Ecto neural progenitor cell (in vitro differentiated cells): ENCODE measurements at regions not wholly inside any gene's neighbourhood (a gene's known extent, or its start where the extent isn't known, plus 50 kb on each side); places are given as distances from the start of the nearest gene placed in this dataset.
"Not testable (repeated sequence)": the region's sequence is repeated elsewhere in the genome, so short reads cannot be mapped to it uniquely, and the experiment has no call there.

Experiments
- DNase-seq: peaks from one replicate; pipeline ENCODE4 v3.0.0-alpha.2; 2018; ENCODE audit warnings: low spot score

- no peak for DNase-seq
Observed at GRCh38 chr13:50274181-50274580, 258.9 kb downstream of the KCNRG start.

DNA sequence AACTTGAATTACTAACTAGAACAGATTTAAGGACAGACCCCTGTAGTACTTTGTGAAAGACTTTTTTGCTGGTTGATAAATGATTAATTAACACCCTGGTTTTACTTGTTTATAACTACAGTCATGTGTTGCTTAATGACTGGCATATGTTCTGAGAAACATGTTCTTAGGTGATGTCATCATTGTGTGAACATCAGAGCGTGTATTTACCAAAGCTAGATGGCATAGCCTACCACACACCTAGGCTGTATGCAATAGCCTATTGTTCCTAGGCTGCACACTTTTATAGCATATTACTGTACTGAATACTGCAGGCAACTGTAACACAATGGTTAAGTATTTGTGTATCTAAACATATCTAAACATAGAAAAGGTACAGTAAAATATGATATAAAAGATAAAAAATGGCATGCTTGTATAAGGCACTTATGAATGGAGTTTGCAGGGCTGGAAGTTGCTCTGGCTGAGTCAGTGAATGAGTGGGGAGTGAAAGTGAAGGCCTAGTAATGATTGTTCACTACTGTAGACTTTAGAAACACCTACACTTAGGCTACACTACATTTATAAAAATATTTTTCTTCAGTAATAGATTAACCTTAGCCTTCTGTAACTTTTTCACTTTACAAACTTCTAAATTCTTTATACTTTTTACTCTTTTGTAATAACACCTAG is 260.3 kb downstream of the KCNRG start:
- no peak for DNase-seq

DNA sequence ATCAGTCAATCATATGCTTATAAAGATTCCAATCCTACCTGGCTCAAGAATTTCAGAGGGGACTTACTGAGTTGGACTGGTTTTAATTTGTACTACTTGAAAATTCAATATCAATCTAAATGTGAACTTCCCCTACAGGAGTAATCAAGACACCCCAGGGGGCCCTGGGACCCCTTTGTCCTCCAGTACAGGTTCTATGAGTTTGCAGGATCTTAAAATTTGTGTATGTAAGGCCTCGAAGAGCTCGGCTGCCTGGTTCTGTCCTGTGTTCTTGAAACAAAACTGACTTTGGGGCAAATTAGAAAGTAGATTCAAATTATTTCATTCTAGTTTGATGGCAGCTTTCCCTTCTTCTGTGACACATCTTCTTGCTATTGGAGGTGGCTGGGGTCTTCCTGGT is 261.3 kb downstream of the KCNRG start:
- DNase-seq, result no peak

- DNase-seq, result no peak
Observed at GRCh38 chr13:50277127-50277526, 261.9 kb downstream of the KCNRG start.

GRCh38 chr13:50277906-50278305 is 262.7 kb downstream of the KCNRG start:
- DNase-seq, result no peak

DNA sequence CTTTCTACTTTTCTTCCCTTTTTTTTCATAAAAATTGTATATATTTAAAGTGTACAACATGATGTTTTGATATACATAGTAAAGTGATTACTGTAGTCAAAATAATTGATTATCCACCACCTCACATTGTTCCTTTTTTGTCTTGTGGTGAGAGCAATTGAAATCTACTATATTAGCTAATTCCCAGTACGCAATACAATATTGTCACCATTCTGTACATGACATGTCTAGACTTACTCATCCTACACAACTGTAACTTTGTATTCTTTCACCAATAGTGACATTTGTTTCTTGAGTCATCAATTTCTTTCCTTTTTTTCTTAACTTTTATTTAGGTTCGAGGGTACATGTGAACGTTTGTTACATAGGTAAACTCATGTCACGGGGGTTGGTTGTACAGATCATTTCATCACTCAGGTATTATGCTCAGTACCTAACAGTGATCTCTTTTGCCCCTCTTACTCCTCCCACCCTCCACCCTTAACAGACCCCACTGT is 265.2 kb downstream of the KCNRG start:
- DNase-seq, result no peak

DNA sequence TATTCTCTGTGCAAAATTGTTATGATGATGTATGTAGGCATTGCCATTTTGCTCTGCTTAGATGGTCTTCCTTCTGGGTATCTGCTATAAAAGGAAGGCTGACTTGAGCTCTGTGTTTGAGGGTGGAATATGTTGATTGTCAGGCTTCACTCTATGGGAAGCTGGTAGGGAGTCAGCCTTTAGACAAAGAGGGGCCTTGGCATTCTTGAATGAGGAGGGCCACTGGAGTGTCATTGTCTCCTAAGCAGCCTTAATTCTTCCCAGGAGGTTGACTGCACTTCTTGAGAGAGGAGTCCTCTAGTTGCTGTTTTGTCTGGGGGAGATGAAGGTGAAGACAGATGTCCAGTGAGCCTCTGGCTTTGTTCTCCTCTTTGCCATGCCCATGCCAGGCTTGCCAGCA is 266.8 kb downstream of the KCNRG start:
- no peak for DNase-seq

DNA sequence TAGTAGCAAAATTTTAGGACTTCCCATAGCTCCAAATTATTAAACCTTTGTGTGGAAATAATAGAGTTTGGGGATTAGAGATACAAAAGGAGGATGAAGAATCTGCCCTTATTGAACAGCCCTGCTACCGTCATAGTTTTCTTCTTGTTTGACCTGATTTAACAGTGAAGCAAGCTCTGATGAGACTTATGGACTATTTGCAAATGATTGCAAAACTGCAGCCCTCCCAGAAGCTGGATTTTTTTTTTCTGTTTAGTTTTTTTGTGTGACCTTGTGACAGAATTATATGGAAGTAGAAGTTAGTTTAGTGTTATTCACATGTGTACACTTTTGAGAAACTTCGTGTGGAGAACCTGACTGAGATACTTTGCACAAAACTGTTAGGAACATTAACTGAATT is 267.8 kb downstream of the KCNRG start:
- no peak for DNase-seq

- DNase-seq, result no peak
Observed at GRCh38 chr13:50284540-50284939, 269.3 kb downstream of the KCNRG start.

DNA sequence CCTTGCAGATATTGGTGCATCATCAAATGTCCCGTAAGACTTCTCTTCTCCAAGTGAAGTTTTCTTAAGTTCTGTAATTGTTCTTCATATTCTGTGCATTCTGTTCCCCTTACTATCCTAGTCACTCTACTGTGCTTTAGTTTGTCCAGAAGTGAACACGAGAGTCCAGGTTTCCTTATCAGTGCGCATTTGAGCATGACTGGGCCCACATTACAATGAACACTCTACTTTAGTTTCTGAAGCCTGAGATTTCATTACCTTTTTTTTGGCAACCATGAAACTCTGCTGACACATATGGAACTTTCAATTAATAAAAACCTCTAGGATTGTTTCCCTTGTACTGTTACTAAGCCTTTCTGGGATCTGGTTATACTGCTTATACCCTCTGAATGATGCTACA is 270.0 kb downstream of the KCNRG start:
- DNase-seq, result no peak

GRCh38 chr13:50286324-50286723 is 271.1 kb downstream of the KCNRG start:
- DNase-seq, result no peak

DNA sequence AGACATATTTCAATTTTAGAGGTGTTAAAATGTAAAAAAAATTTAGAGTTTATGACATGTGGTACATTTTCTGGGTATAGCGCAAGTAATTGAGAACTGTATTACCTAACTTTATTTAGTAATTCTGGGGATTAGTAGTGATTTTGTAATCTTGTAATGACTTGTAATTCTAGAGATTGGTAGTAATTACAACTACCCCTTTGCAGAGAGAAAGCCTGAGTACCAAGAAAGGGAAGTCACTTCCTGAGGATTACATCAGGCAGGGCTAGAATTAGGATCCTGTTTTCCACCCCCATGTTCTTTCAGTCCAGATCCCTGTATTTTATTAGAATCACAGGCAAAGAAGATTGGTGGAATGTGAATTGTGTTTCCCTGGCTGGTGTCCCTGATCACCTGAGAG is 274.9 kb downstream of the KCNRG start:
- no peak for DNase-seq

DNA sequence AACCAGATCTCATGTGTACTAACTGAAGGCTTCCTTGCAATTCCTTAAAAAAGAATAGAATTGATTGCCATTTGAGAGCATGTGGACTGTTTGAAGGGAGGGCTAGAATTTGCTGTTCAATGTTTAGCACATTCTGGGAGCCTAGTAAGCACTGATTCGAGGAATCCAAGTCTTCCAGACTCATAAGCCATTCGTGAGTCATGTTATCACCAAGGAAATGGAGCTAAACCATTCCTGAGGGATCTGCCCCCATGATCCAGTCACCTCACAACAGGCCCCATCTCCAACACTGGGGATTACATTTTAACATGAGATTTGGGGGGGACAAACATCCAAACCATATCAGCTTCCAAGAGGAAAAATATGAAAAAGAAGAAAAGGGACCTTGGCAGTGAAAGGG is 276.4 kb downstream of the KCNRG start:
- DNase-seq, result no peak

DNA sequence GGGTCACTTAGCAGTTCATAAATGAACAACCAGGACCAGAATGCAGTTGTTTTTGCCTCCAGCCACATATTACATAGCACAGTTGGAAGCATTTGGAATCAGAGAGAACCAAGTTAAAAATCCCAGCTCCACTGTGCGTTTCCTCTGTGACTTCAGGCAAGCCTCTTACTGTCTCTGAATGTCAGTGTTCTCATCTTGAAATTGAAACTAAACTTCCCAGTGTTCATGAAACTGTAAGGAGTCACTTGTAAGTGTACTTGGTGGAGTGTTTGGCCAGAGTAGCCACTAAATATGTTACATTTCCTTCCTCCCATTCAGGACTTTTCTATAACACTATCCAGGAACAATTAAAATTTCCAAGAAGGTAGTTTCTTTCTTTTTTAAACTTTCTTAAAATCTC is 276.8 kb downstream of the KCNRG start:
- no peak for DNase-seq

DNA sequence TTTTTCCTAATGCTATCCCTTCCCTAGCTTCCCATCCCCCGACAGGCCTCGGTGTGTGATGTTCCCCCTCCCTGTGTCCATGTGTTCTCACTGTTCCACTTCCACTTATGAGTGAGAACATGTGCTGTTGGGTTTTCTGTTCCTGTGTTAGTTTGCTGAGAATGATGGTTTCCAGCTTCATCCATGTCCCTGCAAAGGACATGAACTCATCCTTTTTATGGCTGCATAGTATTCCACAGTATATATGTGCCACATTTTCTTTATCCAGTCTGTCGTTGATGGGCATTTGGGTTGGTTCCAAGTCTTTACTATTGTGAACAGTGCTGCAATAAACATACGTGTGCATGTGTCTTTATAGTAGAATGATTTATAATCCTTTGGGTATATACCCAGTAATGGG is 279.2 kb downstream of the KCNRG start:
- not testable (repeated sequence) for DNase-seq

DNA sequence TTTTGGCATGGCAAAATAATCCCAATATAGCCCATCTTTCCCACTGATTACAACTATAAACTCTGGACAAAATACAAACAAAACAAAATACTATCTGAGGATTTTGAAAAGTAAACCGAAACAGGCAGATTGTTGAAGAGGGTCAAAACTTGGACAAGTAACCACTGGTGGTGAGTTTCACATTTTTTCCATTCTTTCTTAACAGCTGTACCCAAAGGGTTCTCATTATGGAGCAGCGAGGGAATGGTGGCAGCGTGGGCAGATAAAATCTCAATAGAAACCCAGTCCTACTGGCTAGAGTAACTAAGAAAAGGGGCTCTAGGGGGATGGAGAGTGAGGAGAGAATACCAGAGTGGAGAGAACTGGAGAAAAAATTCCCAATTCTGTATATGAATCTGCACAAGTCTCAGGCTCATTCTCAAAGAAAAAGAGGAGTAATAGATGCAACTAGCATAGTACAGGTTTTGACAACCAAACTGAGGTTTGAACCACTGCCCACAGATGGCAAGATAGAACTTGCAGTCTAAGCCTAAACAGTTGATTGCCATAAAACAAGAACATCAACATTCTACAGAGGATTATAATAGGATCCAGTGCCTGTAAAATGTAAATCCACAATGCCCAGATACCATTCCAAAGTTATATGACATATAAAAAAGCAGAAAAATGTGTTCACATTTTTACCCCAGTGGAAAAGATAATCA is 284.5 kb downstream of the KCNRG start:
- no peak for DNase-seq

DNA sequence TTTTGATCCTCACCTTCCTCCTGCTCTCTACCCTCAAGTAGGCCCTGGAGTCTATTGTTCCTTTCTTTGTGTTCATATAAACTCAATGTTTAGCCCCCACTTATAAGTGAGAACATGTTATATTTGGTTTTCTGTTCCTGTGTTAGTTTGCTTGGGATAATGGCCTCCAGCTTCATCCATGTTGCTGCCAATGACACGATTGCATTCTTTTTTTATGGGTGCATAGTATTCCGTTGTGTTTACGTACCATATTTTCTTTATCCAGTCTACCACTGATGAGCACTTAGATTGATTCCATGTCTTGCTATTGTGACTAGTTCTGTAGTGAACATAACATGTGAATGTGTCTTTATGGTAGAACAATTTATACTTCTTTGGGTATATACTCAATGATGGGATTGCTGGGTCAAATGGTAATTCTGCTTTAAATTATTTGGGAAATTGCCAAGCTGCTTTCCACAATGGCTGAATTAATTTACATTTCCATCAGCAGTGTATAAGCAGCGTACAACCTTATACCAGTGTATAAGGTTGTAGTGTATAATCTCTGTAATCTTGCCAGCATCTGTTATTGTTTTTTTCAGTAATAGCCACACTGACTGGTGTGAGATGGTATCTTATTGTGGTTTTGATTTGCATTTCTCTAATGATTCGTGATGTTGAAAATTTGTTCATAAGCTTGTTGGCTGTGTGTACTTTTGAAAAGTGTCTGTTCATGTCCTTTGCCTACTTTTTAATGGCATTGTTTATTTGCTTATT is 288.9 kb downstream of the KCNRG start:
- DNase-seq, result no peak

GRCh38 chr13:50306156-50306555 is 290.9 kb downstream of the KCNRG start:
- no peak for DNase-seq

- no peak for DNase-seq
Observed at GRCh38 chr13:50309318-50309717, 294.1 kb downstream of the KCNRG start.

- no peak for DNase-seq
Observed at GRCh38 chr13:50309882-50310594, 294.8 kb downstream of the KCNRG start.

DNA sequence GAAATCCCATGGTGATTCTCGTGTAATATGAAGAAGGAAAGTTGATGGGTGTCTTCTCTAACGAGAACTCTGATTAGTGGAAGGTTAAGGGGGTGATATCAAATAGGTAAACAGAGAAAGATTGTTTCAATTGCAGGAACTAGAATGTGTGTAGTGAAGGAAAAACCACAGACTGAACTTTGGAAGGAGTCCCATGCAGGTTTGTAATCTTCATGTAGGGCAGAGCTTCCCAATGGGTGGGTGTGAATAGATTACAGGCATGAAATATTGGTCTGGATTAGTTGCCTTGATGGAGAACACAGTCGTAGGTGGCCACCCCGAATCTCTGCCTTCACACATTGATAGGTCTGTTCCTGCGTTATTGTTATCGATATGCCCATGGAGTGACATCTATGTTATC is 295.5 kb downstream of the KCNRG start:
- DNase-seq, result no peak

DNA sequence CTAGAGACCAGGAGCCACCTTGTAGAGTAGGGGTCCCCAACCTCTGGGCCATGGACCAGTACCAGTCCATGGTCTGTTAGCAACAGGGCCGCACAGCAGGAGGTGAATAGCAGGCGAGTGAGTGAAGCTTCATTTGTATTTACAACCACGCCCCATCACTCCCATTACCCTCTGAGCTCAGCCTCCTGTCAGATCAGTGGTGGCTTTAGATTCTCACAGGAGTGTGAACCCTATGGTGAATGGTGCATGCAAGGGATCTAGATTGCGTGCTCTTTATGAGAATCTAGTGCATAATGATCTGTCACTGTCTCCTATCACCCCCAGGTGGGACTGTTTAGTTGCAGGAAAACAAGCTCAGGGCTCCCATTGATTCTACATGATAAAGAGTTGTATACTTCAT is 303.6 kb downstream of the KCNRG start:
- DNase-seq, result no peak
